Adrenal gland (tissue), 9 donors: ENCODE measurements at regions not wholly inside any gene's neighbourhood (a gene's known extent, or its start where the extent isn't known, plus 50 kb on each side); places are given as distances from the start of the nearest gene placed in this dataset.

Experiments used
- DNase-seq, 7 donors: peaks; one replicate each; pipeline ENCODE4 v3.0.0-alpha.2; 2019 to 2020
- H3K27ac ChIP-seq, 5 donors: fragments of 200-600 bp; sonication (generic) in 4 of 5; 1 replicate in 3 of 5; 2 replicates in 2 of 5; pipeline versions ENCODE4 v1.5.1 to v1.8.0; 2016 to 2020; ENCODE audit warnings: mild to moderate bottlenecking in 1 of 5
- H3K27me3 ChIP-seq: fragments of 200-600 bp; 2 replicates; pipeline ENCODE4 v1.8.0; 2021
- H3K36me3 ChIP-seq, 2 donors: fragments of 200-600 bp; replicated peaks in 1 of 2; 1 replicate in 1 of 2; 2 replicates in 1 of 2; pipeline versions ENCODE4 v1.5.1 to v1.8.0; 2018 to 2022
- H3K4me1 ChIP-seq, 2 donors: fragments of 200-600 bp; replicated peaks in 1 of 2; 1 replicate in 1 of 2; 2 replicates in 1 of 2; pipeline versions ENCODE4 v1.5.1 to v1.8.0; 2018 to 2021
- H3K4me3 ChIP-seq, 4 donors: fragments of 200-600 bp; sonication (generic) in 3 of 4; one replicate each; pipeline ENCODE4 v1.5.1; 2016 to 2018
- H3K9me3 ChIP-seq, 3 donors: fragments of 200-600 bp; sonication (generic) in 1 of 3; replicated peaks in 1 of 3; 1 replicate in 2 of 3; 2 replicates in 1 of 3; pipeline versions ENCODE4 v1.5.1 to v1.8.0; 2016 to 2021
- POLR2A ChIP-seq, 2 donors: fragments of 450-650 bp; IDR thresholded peaks; one replicate each; pipeline ENCODE4 v1.6.1; 2017; ENCODE audit warnings: antibody characterized with exemption in 2 of 2, mild to moderate bottlenecking in 2 of 2, moderate library complexity in 1 of 2
- WGBS, 4 donors: extraction: QIAGEN DNeasy Blood & Tissue Kit in 2 of 4; methylation state at CpG; one replicate each; pipeline versions ENCODE4 v1.1.5 to v1.1.7; 2013 to 2017; 5-methylcytosine and 5-hydroxymethylcytosine counted together
- intact Hi-C, 2 donors: fragments of 100-400 bp; cut with DNase I; formaldehyde crosslinking; loops; one replicate each; pipeline versions ENCODE4 v1.14.1 to v1.15.0; 2022 to 2023
- TF ChIP-seq, protein P1 (sequence below), 6 experiments: fragments of 450-650 bp in 4 of 6; fragments of 200-600 bp in 2 of 6; sonication (generic) in 1 of 6; IDR thresholded peaks; 1 replicate in 5 of 6; 2 replicates in 1 of 6; pipeline versions ENCODE4 v1.5.1 to v1.8.0; 2016 to 2021; ENCODE audit warnings: antibody characterized with exemption in 6 of 6, mild to moderate bottlenecking in 2 of 6, moderate library complexity in 1 of 6
- donor health status: healthy with polysubstance abuse.
- donor health status: Bipolar disorder and iron deficiency.
- donor health status: DM: yes; HTN: yes; CAD: no.
- donor health status: DM: no; HTN: no; CAD: no.
- donor health status: DM: no; HTN: no; CAD: no.

DNA sequence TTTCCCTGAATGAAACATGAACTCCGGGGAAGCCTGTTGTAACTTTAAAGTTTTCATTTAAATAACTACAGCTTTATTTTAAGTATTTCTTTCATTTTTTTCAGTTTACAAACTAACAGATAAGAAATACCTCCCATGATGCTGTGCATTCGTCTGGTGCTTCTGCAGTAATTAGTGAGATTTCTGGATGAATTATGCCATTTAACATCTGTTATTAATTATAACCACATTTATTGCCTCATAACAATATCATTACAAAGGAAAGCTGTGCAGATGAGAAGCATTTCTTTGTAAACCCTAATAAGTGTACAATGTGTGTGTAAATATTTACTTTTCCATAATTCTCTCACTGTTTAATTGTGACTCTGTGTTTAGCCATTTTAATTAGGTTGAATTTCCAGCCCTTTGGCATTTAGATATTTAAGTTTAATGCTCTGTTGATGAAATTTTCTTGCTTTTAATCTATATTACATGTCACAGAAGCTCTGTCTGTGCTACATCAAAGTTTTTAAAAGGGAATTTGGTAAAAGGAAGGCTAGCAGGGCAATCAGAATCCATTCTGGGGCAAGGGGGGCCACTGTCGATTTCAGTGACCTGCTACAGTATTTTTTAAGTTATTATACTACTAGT, 418.0 kb downstream of the SPATA31D1 start:
- no peaks in the 10 kb centered on the region for H3K36me3 ChIP-seq
- TF ChIP-seq, protein P1, sequence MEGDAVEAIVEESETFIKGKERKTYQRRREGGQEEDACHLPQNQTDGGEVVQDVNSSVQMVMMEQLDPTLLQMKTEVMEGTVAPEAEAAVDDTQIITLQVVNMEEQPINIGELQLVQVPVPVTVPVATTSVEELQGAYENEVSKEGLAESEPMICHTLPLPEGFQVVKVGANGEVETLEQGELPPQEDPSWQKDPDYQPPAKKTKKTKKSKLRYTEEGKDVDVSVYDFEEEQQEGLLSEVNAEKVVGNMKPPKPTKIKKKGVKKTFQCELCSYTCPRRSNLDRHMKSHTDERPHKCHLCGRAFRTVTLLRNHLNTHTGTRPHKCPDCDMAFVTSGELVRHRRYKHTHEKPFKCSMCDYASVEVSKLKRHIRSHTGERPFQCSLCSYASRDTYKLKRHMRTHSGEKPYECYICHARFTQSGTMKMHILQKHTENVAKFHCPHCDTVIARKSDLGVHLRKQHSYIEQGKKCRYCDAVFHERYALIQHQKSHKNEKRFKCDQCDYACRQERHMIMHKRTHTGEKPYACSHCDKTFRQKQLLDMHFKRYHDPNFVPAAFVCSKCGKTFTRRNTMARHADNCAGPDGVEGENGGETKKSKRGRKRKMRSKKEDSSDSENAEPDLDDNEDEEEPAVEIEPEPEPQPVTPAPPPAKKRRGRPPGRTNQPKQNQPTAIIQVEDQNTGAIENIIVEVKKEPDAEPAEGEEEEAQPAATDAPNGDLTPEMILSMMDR (IDR thresholded peaks at IDR 0.05) = no peak
- TF ChIP-seq POLR2A (IDR thresholded peaks at IDR 0.05) = no peak
- no peaks in the 10 kb centered on the region for H3K9me3 ChIP-seq
- DNase-seq = no peak
- no peaks in the 10 kb centered on the region for H3K27me3 ChIP-seq
- 77 to 87% (median 81%) methylated on average over 3 of the region's 3 CpGs for WGBS, 4 donors
- intact Hi-C loops = no loop called here
- H3K4me3 ChIP-seq = no peak overlapping the region
- peaks cover 0 to 12% of the 10 kb centered on the region in 2 donors for H3K4me1 ChIP-seq
- H3K27ac ChIP-seq = no peak overlapping the region

DNA sequence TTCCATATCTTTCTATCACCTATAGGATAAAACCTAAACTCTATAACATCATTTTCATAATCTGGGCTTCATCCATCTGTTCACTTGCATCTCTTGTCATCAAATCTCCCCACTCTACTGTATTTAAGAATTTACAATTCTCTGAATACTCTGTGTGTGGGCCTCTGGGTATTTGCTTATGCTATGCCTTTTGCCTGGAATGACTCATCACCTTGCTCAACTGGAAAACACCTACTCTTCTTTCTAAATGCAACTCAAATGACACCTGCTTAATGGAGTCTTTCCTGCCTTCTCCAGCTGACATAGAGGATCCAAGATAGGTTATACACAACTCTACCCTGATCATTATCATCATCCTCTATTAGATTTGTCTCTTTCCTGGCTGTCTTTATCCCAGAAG, 421.7 kb downstream of the SPATA31D1 start:
- H3K9me3 ChIP-seq = no peaks in the 10 kb centered on the region
- H3K4me1 ChIP-seq = peaks cover 0 to 1% of the 10 kb centered on the region in 2 donors
- H3K4me3 ChIP-seq = no peak overlapping the region
- intact Hi-C loops = no loop called here
- TF ChIP-seq, protein P1 (IDR thresholded peaks at IDR 0.05) = no peak
- TF ChIP-seq POLR2A (IDR thresholded peaks at IDR 0.05) = no peak
- H3K27me3 ChIP-seq = no peaks in the 10 kb centered on the region
- H3K36me3 ChIP-seq = no peaks in the 10 kb centered on the region
- H3K27ac ChIP-seq = no peak overlapping the region
- no peak for DNase-seq

DNA sequence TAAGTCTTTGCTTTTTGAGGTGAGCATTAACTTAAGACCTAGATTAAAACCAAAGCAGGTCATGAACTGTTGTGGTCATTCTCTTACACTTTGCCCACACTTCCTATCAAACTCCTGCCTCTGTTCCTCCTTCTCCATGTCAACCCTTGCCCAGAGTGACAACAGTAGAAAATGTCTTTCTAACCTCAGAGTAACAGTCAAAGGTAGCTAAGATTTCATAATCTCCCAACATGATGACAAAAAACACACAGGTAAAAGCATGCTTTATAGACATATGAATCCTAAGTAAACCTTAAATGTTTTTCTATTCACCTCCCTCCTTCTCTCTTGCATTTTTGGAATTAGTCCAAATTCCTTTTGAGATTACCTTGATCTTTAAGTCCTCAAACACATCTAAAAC, 422.3 kb downstream of the SPATA31D1 start:
- no peak for DNase-seq
- no peak overlapping the region for H3K4me3 ChIP-seq
- intact Hi-C loops = no loop called here
- no peaks in the 10 kb centered on the region for H3K9me3 ChIP-seq
- H3K27me3 ChIP-seq = no peaks in the 10 kb centered on the region
- no peaks in the 10 kb centered on the region for H3K4me1 ChIP-seq
- no peak for TF ChIP-seq POLR2A (IDR thresholded peaks at IDR 0.05)
- TF ChIP-seq, protein P1 (IDR thresholded peaks at IDR 0.05) = no peak
- no peak overlapping the region for H3K27ac ChIP-seq
- H3K36me3 ChIP-seq = no peaks in the 10 kb centered on the region

DNA sequence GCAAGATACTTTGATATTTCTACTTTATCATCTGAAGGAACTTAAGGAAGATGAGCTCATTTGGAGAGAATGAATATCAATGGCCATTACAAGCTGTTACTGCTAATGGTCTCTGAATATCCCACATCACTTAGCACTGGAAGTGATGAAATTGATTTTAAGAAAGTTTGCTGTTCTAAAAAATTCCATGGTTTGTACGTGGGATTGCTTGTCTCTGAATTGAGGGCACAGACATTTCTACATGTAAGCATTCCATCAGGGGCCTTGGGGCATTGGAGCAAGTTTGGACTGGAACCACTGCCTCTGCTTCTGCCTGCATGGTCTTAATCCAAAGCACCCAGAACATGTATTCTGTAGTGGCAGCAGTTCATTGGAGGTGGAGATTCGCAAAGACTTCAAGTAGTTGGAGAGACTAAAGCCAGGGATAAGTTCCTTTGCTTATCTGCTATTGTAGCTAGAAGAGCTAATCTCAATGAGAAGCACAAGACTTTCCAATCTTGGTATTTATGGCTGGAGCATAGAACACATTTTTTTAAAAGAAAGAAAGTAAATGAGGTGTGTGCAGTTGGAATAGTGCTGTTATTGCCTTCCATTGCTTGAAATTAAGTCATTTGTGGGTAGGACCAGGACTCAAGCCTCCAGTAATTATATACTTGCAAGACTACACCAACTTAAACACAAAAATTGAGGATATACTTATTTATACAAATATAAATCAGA, 424.2 kb downstream of the SPATA31D1 start:
- intact Hi-C loops = no loop called here
- 82 to 96% (median 86%) methylated on average over 2 of the region's 2 CpGs for WGBS, 4 donors
- no peak for DNase-seq

More for the DNA sequence above, 424.2 kb downstream of the SPATA31D1 start:
- no peaks in the 10 kb centered on the region for H3K27me3 ChIP-seq
- TF ChIP-seq POLR2A (IDR thresholded peaks at IDR 0.05) = no peak
- TF ChIP-seq, protein P1 (IDR thresholded peaks at IDR 0.05) = no peak
- no peaks in the 10 kb centered on the region for H3K4me1 ChIP-seq
- no peaks in the 10 kb centered on the region for H3K36me3 ChIP-seq
- H3K27ac ChIP-seq = no peak overlapping the region
- H3K9me3 ChIP-seq = no peaks in the 10 kb centered on the region
- no peak overlapping the region for H3K4me3 ChIP-seq
